K562 (cell line): ENCODE measurements at regions not wholly inside any gene's neighbourhood (a gene's known extent, or its start where the extent isn't known, plus 50 kb on each side); places are given as distances from the start of the nearest gene placed in this dataset.

ENCODE experiments used
- ATAC-seq: fragments of 200-7000 bp; cut with Tn5 transposase; 3 replicates; pipeline ENCODE4 v1.9.1; 2020; ENCODE audit warnings: moderate library complexity
- BruUV-seq: library from RNA; stranded (reverse); fragments of 400-500 nt; replicated peaks from 2 replicates; lab custom pipeline; 2021; lab: Mats Ljungman, UMichigan
- CTCF ChIA-PET: fragments of 300-600 bp; formaldehyde crosslinking; extraction: SDS; loops from one replicate; lab custom pipeline; 2021; ENCODE audit warnings: low intra/inter-chr PET ratio; lab: Yijun Ruan, JAX
- POLR2A ChIA-PET: fragments of 300-600, 350-650 bp; sonication (Branson Sonifier 250); formaldehyde crosslinking; extraction: SDS; loops from one replicate; lab custom pipeline; 2021; ENCODE audit warnings: antibody characterized with exemption, inconsistent platforms; lab: Yijun Ruan, JAX
- DNase-seq, 4 experiments: peaks; one replicate each; pipeline versions ENCODE4 v3.0.0 to v3.0.0-alpha.2; 2011 to 2018; ENCODE audit warnings: low spot score in 3 of 4, mixed read lengths in 3 of 4; ENCODE audit errors: extremely low read depth in 1 of 4
- FAIRE-seq: peaks from 2 replicates; lab custom pipeline; 2011; peaks lifted over from hg19 to GRCh38; lab: Jason Lieb, UNC
- H2AFZ ChIP-seq: 2 replicates; pipeline ENCODE4 v1.6.0; 2011; ENCODE audit warnings: low read depth, low read length, control low read depth, inconsistent platforms
- H3K27ac ChIP-seq: fragments of 200-600 bp; 3 replicates; pipeline ENCODE4 v1.8.0; 2011; ENCODE audit warnings: low read depth, mild to moderate bottlenecking, control low read depth, inconsistent platforms, low read length, moderate library complexity, mixed read lengths; ENCODE audit errors: extremely low read depth
- H3K27me3 ChIP-seq, 2 experiments: fragments of 300-600 bp in 1 of 2; 2 replicates in 1 of 2; 3 replicates in 1 of 2; pipeline versions ENCODE4 v1.6.0 to v1.8.0; 2011; ENCODE audit warnings: inconsistent platforms in 2 of 2, low read length in 2 of 2, mild to moderate bottlenecking in 1 of 2, mixed read lengths in 1 of 2, moderate library complexity in 1 of 2; ENCODE audit not compliant: control insufficient read depth in 2 of 2, insufficient read depth in 2 of 2
- H3K36me3 ChIP-seq: fragments of 300-600 bp; 3 replicates; pipeline ENCODE4 v1.8.0; 2011; ENCODE audit warnings: mild to moderate bottlenecking, low read length, inconsistent platforms; ENCODE audit not compliant: control insufficient read depth, insufficient read depth
- H3K4me1 ChIP-seq, 2 experiments: fragments of 200-600 bp in 1 of 2; replicated peaks in 1 of 2; 2 replicates in 1 of 2; 3 replicates in 1 of 2; pipeline versions ENCODE4 v1.5.1 to v1.8.0; 2011; ENCODE audit warnings: inconsistent platforms in 2 of 2, low read length in 2 of 2, mild to moderate bottlenecking in 1 of 2, mixed read lengths in 1 of 2, moderate library complexity in 1 of 2; ENCODE audit not compliant: control insufficient read depth in 2 of 2, insufficient read depth in 2 of 2
- H3K4me2 ChIP-seq: 2 replicates; pipeline ENCODE4 v1.6.1; 2011; ENCODE audit warnings: low read length, control low read depth, inconsistent platforms, mixed read lengths; ENCODE audit not compliant: insufficient read depth
- H3K4me3 ChIP-seq: fragments of 200-600 bp; sonication (generic), shearing (Covaris generic); 2 replicates; pipeline ENCODE4 v1.5.1; 2016; ENCODE audit warnings: control low read depth, inconsistent platforms
- H3K79me2 ChIP-seq: fragments of 200-600 bp; 3 replicates; pipeline ENCODE4 v1.8.0; 2011; ENCODE audit warnings: low read length, inconsistent platforms; ENCODE audit not compliant: control insufficient read depth, insufficient read depth
- H3K9ac ChIP-seq, 2 experiments: 2 replicates each; pipeline versions ENCODE4 v1.6.0 to v1.6.1; 2011; ENCODE audit warnings: low read depth in 2 of 2, low read length in 2 of 2, control low read depth in 1 of 2, inconsistent platforms in 1 of 2, mild to moderate bottlenecking in 1 of 2, mixed read lengths in 1 of 2; ENCODE audit not compliant: insufficient read depth in 1 of 2
- H3K9me1 ChIP-seq: one replicate; pipeline ENCODE4 v1.6.0; 2011; ENCODE audit warnings: inconsistent platforms, mild to moderate bottlenecking, low read length, moderate library complexity; ENCODE audit not compliant: control insufficient read depth, insufficient read depth
- H3K9me3 ChIP-seq: replicated peaks from 2 replicates; pipeline ENCODE4 v1.5.1; 2011; ENCODE audit warnings: low read depth, low read length, inconsistent platforms; ENCODE audit not compliant: control insufficient read depth, insufficient read depth
- H4K20me1 ChIP-seq: replicated peaks from 2 replicates; pipeline ENCODE4 v1.6.1; 2011; ENCODE audit warnings: low read length, inconsistent platforms, mixed read lengths; ENCODE audit not compliant: control insufficient read depth, insufficient read depth
- CREB5 ChIP-seq: fragments of 250-450 bp; sonication (Bioruptor Pico); IDR thresholded peaks from 2 replicates; pipeline ENCODE4 v1.5.0; 2020; ENCODE audit warnings: mild to moderate bottlenecking
- EHMT2 ChIP-seq: fragments of 450-650 bp; IDR thresholded peaks from 2 replicates; pipeline ENCODE4 v1.6.1; 2018; ENCODE audit warnings: antibody characterized with exemption
- ETS2 ChIP-seq: IDR thresholded peaks from 2 replicates; pipeline ENCODE4 v1.6.1; 2016; ENCODE audit warnings: borderline replicate concordance, missing genetic modification characterization, mild to moderate bottlenecking, moderate library complexity, missing compliant biosample characterization; ENCODE audit not compliant: poor library complexity, severe bottlenecking
- MITF ChIP-seq: IDR thresholded peaks from 2 replicates; pipeline ENCODE4 v1.6.1; 2014; ENCODE audit warnings: antibody characterized with exemption
- NR1H2 ChIP-seq: sonication (generic); formaldehyde crosslinking; IDR thresholded peaks from 2 replicates; pipeline ENCODE4 v1.4.0; 2020; ENCODE audit warnings: mild to moderate bottlenecking, missing genetic modification reagents
- RREB1 ChIP-seq: fragments of 250-450 bp; sonication (Bioruptor Pico); IDR thresholded peaks from 2 replicates; pipeline ENCODE4 v1.4.0; 2020
- SMARCA5 ChIP-seq: fragments of 450-650 bp; IDR thresholded peaks from 2 replicates; pipeline ENCODE4 v1.6.1; 2016
- SRSF3 ChIP-seq: fragments of 200-400 bp; formaldehyde crosslinking; IDR thresholded peaks from 2 replicates; pipeline ENCODE4 v1.6.1; 2016; ENCODE audit warnings: mild to moderate bottlenecking, low read length, moderate library complexity; ENCODE audit not compliant: insufficient read depth
- WGBS: fragments of 100-300 bp; shearing (Covaris generic); methylation state at CpG from one replicate; pipeline ENCODE4 v1.1.6; 2016; ENCODE audit warnings: low coverage, mixed read lengths; ENCODE audit not compliant: insufficient coverage; ENCODE audit errors: missing lambda C conversion rate; 5-methylcytosine and 5-hydroxymethylcytosine counted together
- in situ Hi-C: fragments of 300-500 bp; cut with MboI; formaldehyde crosslinking; loops from 4 replicates; pipeline ENCODE4 v1.15.0; 2018; ENCODE audit warnings: inconsistent platforms, mixed read lengths
- intact Hi-C: fragments of 100-400 bp; cut with micrococcal nuclease; formaldehyde crosslinking; loops from 2 replicates; pipeline ENCODE4 v1.14.2; 2022

GRCh38 chr20:6506906-6507305 is 260.6 kb upstream of the BMP2 start:
- ChIA-PET CTCF (no interaction called here), POLR2A (no interaction called here)
- Histone ChIP-seq H3K79me2 (no peaks in the 10 kb centered on the region), H3K9ac (no peak overlapping the region), H3K27ac (no peak overlapping the region), H3K4me3 (no peak overlapping the region), H4K20me1 (no peaks in the 10 kb centered on the region), H2AFZ (no peak overlapping the region), H3K4me1 (no peaks in the 10 kb centered on the region), H3K9me3 (no peaks in the 10 kb centered on the region), H3K4me2 (no peak overlapping the region), H3K36me3 (no peaks in the 10 kb centered on the region), H3K27me3 (no peaks in the 10 kb centered on the region), H3K9me1 (no peaks in the 10 kb centered on the region)
- no peak for TF ChIP-seq MITF
- no peak for TF ChIP-seq CREB5
- no TSS peak for BruUV-seq
- in situ Hi-C loops = no loop called here
- intact Hi-C loops = no loop called here
- ATAC-seq = no peak
- WGBS = 0% methylated on average over 3 of the region's 3 CpGs
- no peak for DNase-seq
- FAIRE-seq = no peak

- intact Hi-C loops = no loop called here
- Histone ChIP-seq H3K4me3 (no peak overlapping the region), H3K27ac (no peak overlapping the region), H3K4me1 (no peaks in the 10 kb centered on the region), H3K27me3 (no peaks in the 10 kb centered on the region), H3K9me1 (no peaks in the 10 kb centered on the region), H3K4me2 (no peak overlapping the region), H3K79me2 (no peaks in the 10 kb centered on the region), H3K9ac (no peak overlapping the region), H3K9me3 (no peaks in the 10 kb centered on the region), H2AFZ (no peak overlapping the region), H4K20me1 (no peaks in the 10 kb centered on the region), H3K36me3 (no peaks in the 10 kb centered on the region)
- CTCF ChIA-PET = no interaction called here
- no peak for ATAC-seq
- no peak for DNase-seq
- POLR2A ChIA-PET = no interaction called here
- 0% methylated on average over 7 of the region's 7 CpGs for WGBS
- FAIRE-seq = no peak
- in situ Hi-C loops = no loop called here
- BruUV-seq = no TSS peak
- TF ChIP-seq ETS2 (tag) (no peak), NR1H2 (no peak), RREB1 (no peak), SRSF3 (no peak), EHMT2 (no peak), SMARCA5 (no peak)
These were observed 262.7 kb upstream of the BMP2 start for GRCh38 chr20:6504826-6505225.
